K562 (cell line): ENCODE measurements at regions not wholly inside any gene's neighbourhood (a gene's known extent, or its start where the extent isn't known, plus 50 kb on each side); places are given as distances from the start of the nearest gene placed in this dataset.

ENCODE experiments used
- ATAC-seq: fragments of 200-7000 bp; cut with Tn5 transposase; 3 replicates; pipeline ENCODE4 v1.9.1; 2020; ENCODE audit warnings: moderate library complexity
- BruUV-seq: library from RNA; stranded (reverse); fragments of 400-500 nt; replicated peaks from 2 replicates; lab custom pipeline; 2021; lab: Mats Ljungman, UMichigan
- CTCF ChIA-PET: fragments of 300-600 bp; formaldehyde crosslinking; extraction: SDS; loops from one replicate; lab custom pipeline; 2021; ENCODE audit warnings: low intra/inter-chr PET ratio; lab: Yijun Ruan, JAX
- POLR2A ChIA-PET: fragments of 300-600, 350-650 bp; sonication (Branson Sonifier 250); formaldehyde crosslinking; extraction: SDS; loops from one replicate; lab custom pipeline; 2021; ENCODE audit warnings: antibody characterized with exemption, inconsistent platforms; lab: Yijun Ruan, JAX
- DNase-seq, 4 experiments: peaks; one replicate each; pipeline versions ENCODE4 v3.0.0 to v3.0.0-alpha.2; 2011 to 2018; ENCODE audit warnings: low spot score in 3 of 4, mixed read lengths in 3 of 4; ENCODE audit errors: extremely low read depth in 1 of 4
- FAIRE-seq: peaks from 2 replicates; lab custom pipeline; 2011; peaks lifted over from hg19 to GRCh38; lab: Jason Lieb, UNC
- H2AFZ ChIP-seq: 2 replicates; pipeline ENCODE4 v1.6.0; 2011; ENCODE audit warnings: low read depth, low read length, control low read depth, inconsistent platforms
- H3K27ac ChIP-seq: fragments of 200-600 bp; 3 replicates; pipeline ENCODE4 v1.8.0; 2011; ENCODE audit warnings: low read depth, mild to moderate bottlenecking, control low read depth, inconsistent platforms, low read length, moderate library complexity, mixed read lengths; ENCODE audit errors: extremely low read depth
- H3K27me3 ChIP-seq, 2 experiments: fragments of 300-600 bp in 1 of 2; 2 replicates in 1 of 2; 3 replicates in 1 of 2; pipeline versions ENCODE4 v1.6.0 to v1.8.0; 2011; ENCODE audit warnings: inconsistent platforms in 2 of 2, low read length in 2 of 2, mild to moderate bottlenecking in 1 of 2, mixed read lengths in 1 of 2, moderate library complexity in 1 of 2; ENCODE audit not compliant: control insufficient read depth in 2 of 2, insufficient read depth in 2 of 2
- H3K36me3 ChIP-seq: fragments of 300-600 bp; 3 replicates; pipeline ENCODE4 v1.8.0; 2011; ENCODE audit warnings: mild to moderate bottlenecking, low read length, inconsistent platforms; ENCODE audit not compliant: control insufficient read depth, insufficient read depth
- H3K4me1 ChIP-seq, 2 experiments: fragments of 200-600 bp in 1 of 2; replicated peaks in 1 of 2; 2 replicates in 1 of 2; 3 replicates in 1 of 2; pipeline versions ENCODE4 v1.5.1 to v1.8.0; 2011; ENCODE audit warnings: inconsistent platforms in 2 of 2, low read length in 2 of 2, mild to moderate bottlenecking in 1 of 2, mixed read lengths in 1 of 2, moderate library complexity in 1 of 2; ENCODE audit not compliant: control insufficient read depth in 2 of 2, insufficient read depth in 2 of 2
- H3K4me2 ChIP-seq: 2 replicates; pipeline ENCODE4 v1.6.1; 2011; ENCODE audit warnings: low read length, control low read depth, inconsistent platforms, mixed read lengths; ENCODE audit not compliant: insufficient read depth
- H3K4me3 ChIP-seq: fragments of 200-600 bp; sonication (generic), shearing (Covaris generic); 2 replicates; pipeline ENCODE4 v1.5.1; 2016; ENCODE audit warnings: control low read depth, inconsistent platforms
- H3K79me2 ChIP-seq: fragments of 200-600 bp; 3 replicates; pipeline ENCODE4 v1.8.0; 2011; ENCODE audit warnings: low read length, inconsistent platforms; ENCODE audit not compliant: control insufficient read depth, insufficient read depth
- H3K9ac ChIP-seq, 2 experiments: 2 replicates each; pipeline versions ENCODE4 v1.6.0 to v1.6.1; 2011; ENCODE audit warnings: low read depth in 2 of 2, low read length in 2 of 2, control low read depth in 1 of 2, inconsistent platforms in 1 of 2, mild to moderate bottlenecking in 1 of 2, mixed read lengths in 1 of 2; ENCODE audit not compliant: insufficient read depth in 1 of 2
- H3K9me1 ChIP-seq: one replicate; pipeline ENCODE4 v1.6.0; 2011; ENCODE audit warnings: inconsistent platforms, mild to moderate bottlenecking, low read length, moderate library complexity; ENCODE audit not compliant: control insufficient read depth, insufficient read depth
- H3K9me3 ChIP-seq: replicated peaks from 2 replicates; pipeline ENCODE4 v1.5.1; 2011; ENCODE audit warnings: low read depth, low read length, inconsistent platforms; ENCODE audit not compliant: control insufficient read depth, insufficient read depth
- H4K20me1 ChIP-seq: replicated peaks from 2 replicates; pipeline ENCODE4 v1.6.1; 2011; ENCODE audit warnings: low read length, inconsistent platforms, mixed read lengths; ENCODE audit not compliant: control insufficient read depth, insufficient read depth
- CBFA2T2 ChIP-seq: fragments of 450-650 bp; conservative IDR thresholded peaks from 2 replicates; pipeline ENCODE4 v1.6.1; 2017; ENCODE audit warnings: mild to moderate bottlenecking
- HDAC2 ChIP-seq: fragments of 450-650 bp; IDR thresholded peaks from 2 replicates; pipeline ENCODE4 v1.6.1; 2016; ENCODE audit warnings: mild to moderate bottlenecking
- KHSRP ChIP-seq: fragments of 450-650 bp; IDR thresholded peaks from 2 replicates; pipeline ENCODE4 v1.6.1; 2017
- MED1 ChIP-seq: sonication (generic); formaldehyde crosslinking; IDR thresholded peaks from 2 replicates; pipeline ENCODE4 v1.8.1; 2023; ENCODE audit warnings: missing genetic modification reagents, borderline replicate concordance
- NUFIP1 ChIP-seq: fragments of 450-650 bp; IDR thresholded peaks from 2 replicates; pipeline ENCODE4 v1.6.1; 2018; ENCODE audit not compliant: partially characterized antibody
- RBM15 ChIP-seq: fragments of 200-400 bp; formaldehyde crosslinking; IDR thresholded peaks from 2 replicates; pipeline ENCODE4 v1.6.1; 2018; ENCODE audit warnings: mild to moderate bottlenecking, low read length, moderate library complexity; ENCODE audit not compliant: insufficient read depth
- TAF7 ChIP-seq: fragments of 450-650 bp; IDR thresholded peaks from 2 replicates; pipeline ENCODE4 v1.6.1; 2016; ENCODE audit warnings: missing genetic modification characterization, missing compliant biosample characterization
- ZNF23 ChIP-seq: fragments of 250-450 bp; sonication (Bioruptor Pico); IDR thresholded peaks from 2 replicates; pipeline ENCODE4 v1.4.0; 2020; ENCODE audit warnings: mild to moderate bottlenecking
- WGBS: fragments of 100-300 bp; shearing (Covaris generic); methylation state at CpG from one replicate; pipeline ENCODE4 v1.1.6; 2016; ENCODE audit warnings: low coverage, mixed read lengths; ENCODE audit not compliant: insufficient coverage; ENCODE audit errors: missing lambda C conversion rate; 5-methylcytosine and 5-hydroxymethylcytosine counted together
- in situ Hi-C: fragments of 300-500 bp; cut with MboI; formaldehyde crosslinking; loops from 4 replicates; pipeline ENCODE4 v1.15.0; 2018; ENCODE audit warnings: inconsistent platforms, mixed read lengths
- intact Hi-C: fragments of 100-400 bp; cut with micrococcal nuclease; formaldehyde crosslinking; loops from 2 replicates; pipeline ENCODE4 v1.14.2; 2022
- TF ChIP-seq, protein P1 (sequence below): sonication (generic); formaldehyde crosslinking; IDR thresholded peaks from 2 replicates; pipeline ENCODE4 v1.5.0; 2020; ENCODE audit warnings: missing genetic modification reagents
- TF ChIP-seq, protein P2 (sequence below): sonication (generic); IDR thresholded peaks from 2 replicates; pipeline ENCODE4 v1.6.1; 2016
- TF ChIP-seq, protein P3 (sequence below): sonication (generic); formaldehyde crosslinking; IDR thresholded peaks from 2 replicates; pipeline ENCODE4 v1.8.0; 2023; ENCODE audit warnings: mild to moderate bottlenecking, missing genetic modification reagents

DNA sequence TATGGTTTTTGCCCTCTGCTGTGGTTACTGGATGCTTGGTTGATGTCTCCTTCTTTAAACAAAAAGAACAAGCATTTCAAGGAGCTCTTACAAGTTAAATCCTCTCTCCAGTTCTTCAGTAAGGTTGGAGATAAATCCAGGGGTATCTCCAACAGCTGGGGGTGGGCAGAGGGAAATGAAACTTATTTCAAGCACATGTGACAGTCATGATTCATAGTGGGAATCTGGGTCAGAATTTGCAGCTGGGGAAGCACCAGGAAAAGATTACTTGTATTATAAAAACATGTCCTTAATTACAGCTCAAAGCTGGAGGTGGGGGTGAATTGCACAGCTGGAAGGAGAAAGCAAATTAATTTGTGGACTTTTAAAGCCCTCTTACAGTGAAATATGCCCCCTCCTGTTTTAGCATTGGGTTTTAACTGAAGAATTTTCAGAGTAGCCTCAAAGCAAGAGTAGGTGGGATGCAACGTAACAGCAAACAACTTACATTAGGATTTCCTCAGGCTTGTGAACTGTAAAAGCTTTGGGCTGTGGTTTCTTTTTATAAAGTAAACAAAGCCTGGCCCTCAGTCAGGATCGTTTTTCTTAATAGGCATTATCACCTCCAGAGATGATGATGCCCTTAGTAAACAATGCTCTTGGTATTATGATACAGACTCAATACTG lies 596.4 kb downstream of the NYAP2 start:
- Histone ChIP-seq H3K27ac (no peak overlapping the region), H3K9me1 (no peaks in the 10 kb centered on the region), H3K36me3 (no peaks in the 10 kb centered on the region), H2AFZ (no peak overlapping the region), H3K9ac (no peak overlapping the region), H4K20me1 (no peaks in the 10 kb centered on the region), H3K27me3 (no peaks in the 10 kb centered on the region), H3K4me1 (no peaks in the 10 kb centered on the region), H3K4me3 (no peak overlapping the region), H3K9me3 (no peaks in the 10 kb centered on the region), H3K79me2 (no peaks in the 10 kb centered on the region), H3K4me2 (no peak overlapping the region)
- DNase-seq: no peak
- FAIRE-seq: no peak
- CTCF ChIA-PET: no interaction called here
- POLR2A ChIA-PET: no interaction called here
- TF ChIP-seq TAF7 (tag) (no peak), CBFA2T2 (no peak), RBM15 (no peak), ZNF23 (CRISPR knock-in tag) (no peak), NUFIP1 (no peak), MED1 (CRISPR knock-in tag) (no peak), HDAC2 (no peak), KHSRP (no peak)
- TF ChIP-seq, protein P1, sequence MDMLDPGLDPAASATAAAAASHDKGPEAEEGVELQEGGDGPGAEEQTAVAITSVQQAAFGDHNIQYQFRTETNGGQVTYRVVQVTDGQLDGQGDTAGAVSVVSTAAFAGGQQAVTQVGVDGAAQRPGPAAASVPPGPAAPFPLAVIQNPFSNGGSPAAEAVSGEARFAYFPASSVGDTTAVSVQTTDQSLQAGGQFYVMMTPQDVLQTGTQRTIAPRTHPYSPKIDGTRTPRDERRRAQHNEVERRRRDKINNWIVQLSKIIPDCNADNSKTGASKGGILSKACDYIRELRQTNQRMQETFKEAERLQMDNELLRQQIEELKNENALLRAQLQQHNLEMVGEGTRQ (CRISPR knock-in tag): no peak
- TF ChIP-seq, protein P2, sequence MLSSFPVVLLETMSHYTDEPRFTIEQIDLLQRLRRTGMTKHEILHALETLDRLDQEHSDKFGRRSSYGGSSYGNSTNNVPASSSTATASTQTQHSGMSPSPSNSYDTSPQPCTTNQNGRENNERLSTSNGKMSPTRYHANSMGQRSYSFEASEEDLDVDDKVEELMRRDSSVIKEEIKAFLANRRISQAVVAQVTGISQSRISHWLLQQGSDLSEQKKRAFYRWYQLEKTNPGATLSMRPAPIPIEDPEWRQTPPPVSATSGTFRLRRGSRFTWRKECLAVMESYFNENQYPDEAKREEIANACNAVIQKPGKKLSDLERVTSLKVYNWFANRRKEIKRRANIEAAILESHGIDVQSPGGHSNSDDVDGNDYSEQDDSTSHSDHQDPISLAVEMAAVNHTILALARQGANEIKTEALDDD: no peak
- TF ChIP-seq, protein P3, sequence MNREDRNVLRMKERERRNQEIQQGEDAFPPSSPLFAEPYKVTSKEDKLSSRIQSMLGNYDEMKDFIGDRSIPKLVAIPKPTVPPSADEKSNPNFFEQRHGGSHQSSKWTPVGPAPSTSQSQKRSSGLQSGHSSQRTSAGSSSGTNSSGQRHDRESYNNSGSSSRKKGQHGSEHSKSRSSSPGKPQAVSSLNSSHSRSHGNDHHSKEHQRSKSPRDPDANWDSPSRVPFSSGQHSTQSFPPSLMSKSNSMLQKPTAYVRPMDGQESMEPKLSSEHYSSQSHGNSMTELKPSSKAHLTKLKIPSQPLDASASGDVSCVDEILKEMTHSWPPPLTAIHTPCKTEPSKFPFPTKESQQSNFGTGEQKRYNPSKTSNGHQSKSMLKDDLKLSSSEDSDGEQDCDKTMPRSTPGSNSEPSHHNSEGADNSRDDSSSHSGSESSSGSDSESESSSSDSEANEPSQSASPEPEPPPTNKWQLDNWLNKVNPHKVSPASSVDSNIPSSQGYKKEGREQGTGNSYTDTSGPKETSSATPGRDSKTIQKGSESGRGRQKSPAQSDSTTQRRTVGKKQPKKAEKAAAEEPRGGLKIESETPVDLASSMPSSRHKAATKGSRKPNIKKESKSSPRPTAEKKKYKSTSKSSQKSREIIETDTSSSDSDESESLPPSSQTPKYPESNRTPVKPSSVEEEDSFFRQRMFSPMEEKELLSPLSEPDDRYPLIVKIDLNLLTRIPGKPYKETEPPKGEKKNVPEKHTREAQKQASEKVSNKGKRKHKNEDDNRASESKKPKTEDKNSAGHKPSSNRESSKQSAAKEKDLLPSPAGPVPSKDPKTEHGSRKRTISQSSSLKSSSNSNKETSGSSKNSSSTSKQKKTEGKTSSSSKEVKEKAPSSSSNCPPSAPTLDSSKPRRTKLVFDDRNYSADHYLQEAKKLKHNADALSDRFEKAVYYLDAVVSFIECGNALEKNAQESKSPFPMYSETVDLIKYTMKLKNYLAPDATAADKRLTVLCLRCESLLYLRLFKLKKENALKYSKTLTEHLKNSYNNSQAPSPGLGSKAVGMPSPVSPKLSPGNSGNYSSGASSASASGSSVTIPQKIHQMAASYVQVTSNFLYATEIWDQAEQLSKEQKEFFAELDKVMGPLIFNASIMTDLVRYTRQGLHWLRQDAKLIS: no peak
- intact Hi-C loops (no loop called here), in situ Hi-C loops (no loop called here)
- no peak for ATAC-seq
- WGBS: 0% methylated on average over 2 of the region's 2 CpGs
- no TSS peak for BruUV-seq
